ENCODE measurements at regions not wholly inside any gene's neighbourhood (a gene's known extent, or its start where the extent isn't known, plus 50 kb on each side); places are given as distances from the start of the nearest gene placed in this dataset.

DNA sequence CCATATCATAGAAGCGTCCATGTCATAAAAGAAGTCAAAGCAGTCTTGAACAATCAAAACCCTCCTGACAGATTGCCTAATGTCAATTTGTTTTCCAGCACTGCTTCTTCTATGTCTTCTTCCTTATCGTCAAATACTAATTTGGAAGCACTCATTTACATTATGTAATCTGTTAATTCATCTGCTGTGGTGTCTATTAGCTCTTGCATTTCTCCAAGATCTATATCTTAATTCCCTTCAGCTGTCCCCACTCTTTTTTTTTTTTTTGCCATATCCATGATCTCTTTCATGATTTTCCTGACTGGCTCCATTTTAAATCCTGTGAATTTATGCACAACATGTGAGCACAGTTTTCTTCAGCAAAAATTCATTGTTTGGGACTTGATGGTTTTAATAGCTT is 560.5 kb upstream of the ARPP21 start:
- TF ChIP-seq, protein P1, sequence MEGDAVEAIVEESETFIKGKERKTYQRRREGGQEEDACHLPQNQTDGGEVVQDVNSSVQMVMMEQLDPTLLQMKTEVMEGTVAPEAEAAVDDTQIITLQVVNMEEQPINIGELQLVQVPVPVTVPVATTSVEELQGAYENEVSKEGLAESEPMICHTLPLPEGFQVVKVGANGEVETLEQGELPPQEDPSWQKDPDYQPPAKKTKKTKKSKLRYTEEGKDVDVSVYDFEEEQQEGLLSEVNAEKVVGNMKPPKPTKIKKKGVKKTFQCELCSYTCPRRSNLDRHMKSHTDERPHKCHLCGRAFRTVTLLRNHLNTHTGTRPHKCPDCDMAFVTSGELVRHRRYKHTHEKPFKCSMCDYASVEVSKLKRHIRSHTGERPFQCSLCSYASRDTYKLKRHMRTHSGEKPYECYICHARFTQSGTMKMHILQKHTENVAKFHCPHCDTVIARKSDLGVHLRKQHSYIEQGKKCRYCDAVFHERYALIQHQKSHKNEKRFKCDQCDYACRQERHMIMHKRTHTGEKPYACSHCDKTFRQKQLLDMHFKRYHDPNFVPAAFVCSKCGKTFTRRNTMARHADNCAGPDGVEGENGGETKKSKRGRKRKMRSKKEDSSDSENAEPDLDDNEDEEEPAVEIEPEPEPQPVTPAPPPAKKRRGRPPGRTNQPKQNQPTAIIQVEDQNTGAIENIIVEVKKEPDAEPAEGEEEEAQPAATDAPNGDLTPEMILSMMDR (conservative IDR thresholded peaks at IDR 0.05) = no peak
- TF ChIP-seq ZFX (IDR thresholded peaks at IDR 0.05) = no peak
